OCI-LY7 (cell line): ENCODE measurements at regions not wholly inside any gene's neighbourhood (a gene's known extent, or its start where the extent isn't known, plus 50 kb on each side); places are given as distances from the start of the nearest gene placed in this dataset.
"Not testable (repeated sequence)": the region's sequence is repeated elsewhere in the genome, so short reads cannot be mapped to it uniquely, and the experiment has no call there.

Source experiments
- BruUV-seq: library from RNA; stranded (reverse); fragments of 400-500 nt; replicated peaks from 2 replicates; lab custom pipeline; 2021; lab: Mats Ljungman, UMichigan
- CTCF ChIA-PET: fragments of 300-600 bp; sonication (Branson Sonifier 250); formaldehyde crosslinking; loops from one replicate; lab custom pipeline; 2022; ENCODE audit warnings: antibody characterized with exemption; ENCODE audit not compliant: unreplicated experiment; lab: Charles Lee
- POLR2A ChIA-PET: fragments of 300-600 bp; sonication (Branson Sonifier 250); formaldehyde crosslinking; loops from one replicate; lab custom pipeline; 2022; ENCODE audit warnings: antibody characterized with exemption; lab: Charles Lee
- DNase-seq: peaks from one replicate; pipeline ENCODE4 v3.0.0-alpha.2; 2015; ENCODE audit warnings: low spot score
- H2AFZ ChIP-seq: fragments of 200-600 bp; sonication (generic), shearing (Covaris generic); 2 replicates; pipeline ENCODE4 v1.6.1; 2014; ENCODE audit warnings: mild to moderate bottlenecking, antibody characterized with exemption, low read length, moderate library complexity
- H3K27ac ChIP-seq: fragments of 200-600 bp; sonication (generic); 2 replicates; pipeline ENCODE4 v1.5.1; 2014; ENCODE audit warnings: mixed run types, low read depth, mild to moderate bottlenecking, moderate library complexity, low read length, inconsistent platforms; ENCODE audit not compliant: poor library complexity, severe bottlenecking
- H3K36me3 ChIP-seq: fragments of 200-600 bp; sonication (generic); 2 replicates; pipeline ENCODE4 v1.6.1; 2014; ENCODE audit warnings: mild to moderate bottlenecking, antibody characterized with exemption, low read length, moderate library complexity, mixed read lengths; ENCODE audit not compliant: insufficient read depth
- H3K4me1 ChIP-seq: fragments of 200-600 bp; sonication (generic); 2 replicates; pipeline ENCODE4 v1.5.1; 2014; ENCODE audit warnings: mild to moderate bottlenecking, low read length; ENCODE audit not compliant: insufficient read depth, poor library complexity, severe bottlenecking
- H3K4me2 ChIP-seq: fragments of 200-600 bp; sonication (generic); 2 replicates; pipeline ENCODE4 v1.6.1; 2014; ENCODE audit warnings: mild to moderate bottlenecking, low read length
- H3K4me3 ChIP-seq: fragments of 200-600 bp; sonication (generic); 2 replicates; pipeline ENCODE4 v1.5.1; 2014; ENCODE audit warnings: mild to moderate bottlenecking, low read depth, low read length; ENCODE audit not compliant: poor library complexity, severe bottlenecking
- H3K79me2 ChIP-seq: fragments of 200-600 bp; sonication (generic); 2 replicates; pipeline ENCODE4 v1.6.1; 2016; ENCODE audit warnings: low read depth, mild to moderate bottlenecking, low read length, moderate library complexity, mixed read lengths; ENCODE audit not compliant: insufficient read depth
- H3K9me2 ChIP-seq: fragments of 200-600 bp; sonication (generic); 2 replicates; pipeline ENCODE4 v1.6.1; 2016; ENCODE audit warnings: mild to moderate bottlenecking, low read length, mixed read lengths; ENCODE audit not compliant: insufficient read depth
- H3K9me3 ChIP-seq: fragments of 200-600 bp; sonication (generic); 2 replicates; pipeline ENCODE4 v1.6.1; 2014; ENCODE audit warnings: mild to moderate bottlenecking, mixed run types, low read length, mixed read lengths
- H4K20me1 ChIP-seq: fragments of 200-600 bp; sonication (generic); 2 replicates; pipeline ENCODE4 v1.6.1; 2014; ENCODE audit warnings: mild to moderate bottlenecking, antibody characterized with exemption, low read length, moderate library complexity, mixed read lengths; ENCODE audit not compliant: insufficient read depth
- EZH2phosphoT487 ChIP-seq: fragments of 200-600 bp; sonication (generic); IDR thresholded peaks from 2 replicates; pipeline ENCODE4 v1.6.1; 2018; ENCODE audit warnings: low read depth, borderline replicate concordance, mild to moderate bottlenecking, mixed run types, antibody characterized with exemption, low read length, moderate library complexity, mixed read lengths
- intact Hi-C: fragments of 100-400 bp; cut with micrococcal nuclease; formaldehyde crosslinking; loops from one replicate; pipeline ENCODE4 v1.10.0; 2022; ENCODE audit not compliant: unreplicated experiment
- TF ChIP-seq, protein P1 (sequence below): fragments of 200-600 bp; sonication (generic); conservative IDR thresholded peaks from 2 replicates; pipeline ENCODE4 v1.5.1; 2014; ENCODE audit warnings: mild to moderate bottlenecking, antibody characterized with exemption, low read length, moderate library complexity, mixed read lengths

DNA sequence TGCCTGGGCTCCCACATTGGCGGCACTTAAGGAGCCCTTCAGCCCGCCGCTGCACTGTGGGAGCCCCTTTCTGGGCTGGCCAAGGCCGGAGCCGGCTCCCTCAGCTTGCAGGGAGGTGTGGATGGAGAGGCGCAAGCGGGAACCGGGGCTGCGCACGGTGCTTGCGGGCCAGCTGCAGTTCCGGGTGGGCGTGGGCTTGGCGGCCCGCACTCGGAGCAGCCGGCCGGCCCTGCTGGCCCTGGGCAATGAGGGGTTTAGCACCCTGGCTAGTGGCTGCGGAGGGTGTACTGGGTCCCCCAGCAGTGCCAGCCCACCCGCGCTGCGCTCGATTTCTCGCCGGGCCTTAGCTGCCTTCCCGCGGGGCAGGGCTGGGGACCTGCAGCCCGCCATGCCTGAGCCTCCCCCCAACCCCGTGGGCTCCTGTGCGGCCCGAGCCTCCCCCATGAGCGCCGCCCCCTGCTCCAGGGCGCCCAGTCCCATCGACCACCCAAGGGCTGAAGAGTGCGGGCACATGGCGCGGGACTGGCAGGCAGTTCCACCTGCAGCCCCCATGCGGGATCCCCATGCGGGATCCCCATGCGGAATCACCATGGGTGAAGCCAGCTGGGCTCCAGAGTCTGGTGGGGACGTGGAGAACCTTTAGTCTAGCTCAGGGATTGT, 998.9 kb upstream of the MIR17HG start:
- H3K9me3 ChIP-seq, result peaks cover 12% of the 10 kb centered on the region; the same call in 1 of the 2 replicates
- DNase-seq, H4K20me1 ChIP-seq, CTCF ChIA-PET, H3K9me2 ChIP-seq, H3K4me2 ChIP-seq, BruUV-seq, H3K4me3 ChIP-seq, H3K79me2 ChIP-seq, H3K27ac ChIP-seq, intact Hi-C loops, H2AFZ ChIP-seq, H3K4me1 ChIP-seq, H3K36me3 ChIP-seq: not testable (repeated sequence)
- POLR2A ChIA-PET, result interaction anchor here (0.6 kb wide), 1 partner anchor 1410 kb away, joined by 3 read pairs; no protein-coding TSS in a partner anchor

DNA sequence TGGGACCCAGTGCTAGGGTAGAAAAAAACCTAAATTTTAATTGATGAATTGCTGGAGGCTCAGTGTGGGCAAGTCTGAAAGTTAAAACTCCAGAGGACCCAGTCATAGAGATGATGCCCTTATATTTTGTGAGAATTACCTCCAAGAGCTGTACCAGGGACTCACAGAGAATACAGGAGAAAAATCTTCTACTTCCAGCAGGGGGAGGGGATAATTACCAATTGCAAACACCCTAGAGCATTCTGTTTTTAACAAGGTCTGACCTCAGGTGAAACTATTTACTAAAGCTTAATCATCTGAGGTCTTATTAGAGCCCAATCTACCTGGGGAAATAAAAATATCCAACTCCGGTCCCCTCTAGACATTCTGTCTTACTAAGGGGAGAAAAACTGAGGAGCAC, 994.7 kb upstream of the MIR17HG start:
- TF ChIP-seq, protein P1, sequence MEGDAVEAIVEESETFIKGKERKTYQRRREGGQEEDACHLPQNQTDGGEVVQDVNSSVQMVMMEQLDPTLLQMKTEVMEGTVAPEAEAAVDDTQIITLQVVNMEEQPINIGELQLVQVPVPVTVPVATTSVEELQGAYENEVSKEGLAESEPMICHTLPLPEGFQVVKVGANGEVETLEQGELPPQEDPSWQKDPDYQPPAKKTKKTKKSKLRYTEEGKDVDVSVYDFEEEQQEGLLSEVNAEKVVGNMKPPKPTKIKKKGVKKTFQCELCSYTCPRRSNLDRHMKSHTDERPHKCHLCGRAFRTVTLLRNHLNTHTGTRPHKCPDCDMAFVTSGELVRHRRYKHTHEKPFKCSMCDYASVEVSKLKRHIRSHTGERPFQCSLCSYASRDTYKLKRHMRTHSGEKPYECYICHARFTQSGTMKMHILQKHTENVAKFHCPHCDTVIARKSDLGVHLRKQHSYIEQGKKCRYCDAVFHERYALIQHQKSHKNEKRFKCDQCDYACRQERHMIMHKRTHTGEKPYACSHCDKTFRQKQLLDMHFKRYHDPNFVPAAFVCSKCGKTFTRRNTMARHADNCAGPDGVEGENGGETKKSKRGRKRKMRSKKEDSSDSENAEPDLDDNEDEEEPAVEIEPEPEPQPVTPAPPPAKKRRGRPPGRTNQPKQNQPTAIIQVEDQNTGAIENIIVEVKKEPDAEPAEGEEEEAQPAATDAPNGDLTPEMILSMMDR, result no peak
- Histone ChIP-seq H3K79me2 (no peaks in the 10 kb centered on the region), H3K4me2 (no peak overlapping the region), H2AFZ (no peak overlapping the region), H3K4me3 (no peak overlapping the region), H3K4me1 (no peaks in the 10 kb centered on the region), H3K36me3 (no peaks in the 10 kb centered on the region), H3K9me3 (peaks cover 12% of the 10 kb centered on the region; the same call in 1 of the 2 replicates), H3K27ac (no peak overlapping the region), H3K9me2 (no peaks in the 10 kb centered on the region), H4K20me1 (no peaks in the 10 kb centered on the region)
- intact Hi-C loops, result no loop called here
- no TSS peak for BruUV-seq
- ChIA-PET CTCF (no interaction called here), POLR2A (interaction anchor here (0.6 kb wide), 1 partner anchor 84 kb away, joined by 3 read pairs; no protein-coding TSS in a partner anchor)
- no peak for DNase-seq

DNA sequence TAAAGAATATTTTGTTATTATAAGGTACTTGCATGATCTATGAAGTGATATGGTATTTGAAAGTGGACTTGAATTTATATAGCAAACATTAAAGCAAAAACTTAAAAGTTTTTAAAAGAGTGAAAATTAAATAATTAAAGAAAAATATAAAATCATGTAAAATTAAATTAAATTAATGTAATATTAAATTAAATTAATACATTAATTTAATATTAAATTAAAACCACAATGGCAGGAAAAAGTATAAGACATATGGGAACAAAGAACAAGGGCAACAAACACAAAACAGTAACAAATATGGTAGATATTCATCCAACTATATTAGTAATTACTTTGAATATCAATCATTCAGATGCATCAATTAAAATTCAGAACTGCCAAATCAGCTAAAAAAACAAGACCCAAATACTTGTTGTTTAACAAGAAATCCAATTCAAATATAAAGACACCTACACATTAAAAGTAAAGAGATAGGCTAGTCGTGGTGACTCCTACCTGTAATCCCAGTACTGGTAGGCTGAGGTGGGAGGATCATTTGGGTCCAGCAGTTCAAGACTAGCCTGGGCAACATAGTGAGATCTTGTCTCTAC, 992.2 kb upstream of the MIR17HG start:
- ChIA-PET POLR2A (interaction anchor here (0.7 to 1.1 kb wide), 2 partner anchors 10 to 58 kb away, joined by 3 read pairs; no protein-coding TSS in a partner anchor), CTCF (no interaction called here)
- BruUV-seq, result no TSS peak

More for the DNA sequence above, 992.2 kb upstream of the MIR17HG start:
- H3K4me3 ChIP-seq, result no peak overlapping the region
- no peaks in the 10 kb centered on the region for H3K36me3 ChIP-seq
- H3K9me3 ChIP-seq, result peaks cover 16% of the 10 kb centered on the region; the same call in 1 of the 2 replicates
- H2AFZ ChIP-seq, result no peak overlapping the region
- intact Hi-C loops, result no loop called here
- DNase-seq, result no peak
- H3K4me1 ChIP-seq, result no peaks in the 10 kb centered on the region
- no peaks in the 10 kb centered on the region for H3K9me2 ChIP-seq
- H3K79me2 ChIP-seq, result no peaks in the 10 kb centered on the region
- H3K4me2 ChIP-seq, result no peak overlapping the region
- no peaks in the 10 kb centered on the region for H4K20me1 ChIP-seq
- TF ChIP-seq, protein P1, result no peak
- TF ChIP-seq EZH2phosphoT487, result no peak
- H3K27ac ChIP-seq, result no peak overlapping the region
